Adrenal gland (tissue), 5 donors: ENCODE measurements at regions not wholly inside any gene's neighbourhood (a gene's known extent, or its start where the extent isn't known, plus 50 kb on each side); places are given as distances from the start of the nearest gene placed in this dataset.

Experiments
- CTCF ChIP-seq, 6 experiments: fragments of 450-650 bp in 4 of 6; fragments of 200-600 bp in 2 of 6; sonication (generic) in 1 of 6; IDR thresholded peaks; 1 replicate in 5 of 6; 2 replicates in 1 of 6; pipeline versions ENCODE4 v1.5.1 to v1.8.0; 2016 to 2021; ENCODE audit warnings: antibody characterized with exemption in 6 of 6, mild to moderate bottlenecking in 2 of 6, moderate library complexity in 1 of 6
- POLR2A ChIP-seq, 2 donors: fragments of 450-650 bp; IDR thresholded peaks; one replicate each; pipeline ENCODE4 v1.6.1; 2017; ENCODE audit warnings: antibody characterized with exemption in 2 of 2, mild to moderate bottlenecking in 2 of 2, moderate library complexity in 1 of 2
- donor health status: DM: no; HTN: no; CAD: no.

- TF ChIP-seq CTCF (IDR thresholded peaks at IDR 0.05) (no peak), POLR2A (IDR thresholded peaks at IDR 0.05) (no peak)
Measured at GRCh38 chr9:82356871-82357270, 368.3 kb downstream of the SPATA31D1 start.
